ENCODE measurements at regions not wholly inside any gene's neighbourhood (a gene's known extent, or its start where the extent isn't known, plus 50 kb on each side); places are given as distances from the start of the nearest gene placed in this dataset.
A peak's percentile ranks its signal among the peaks of the same experiment; 100 is the strongest.

DNA sequence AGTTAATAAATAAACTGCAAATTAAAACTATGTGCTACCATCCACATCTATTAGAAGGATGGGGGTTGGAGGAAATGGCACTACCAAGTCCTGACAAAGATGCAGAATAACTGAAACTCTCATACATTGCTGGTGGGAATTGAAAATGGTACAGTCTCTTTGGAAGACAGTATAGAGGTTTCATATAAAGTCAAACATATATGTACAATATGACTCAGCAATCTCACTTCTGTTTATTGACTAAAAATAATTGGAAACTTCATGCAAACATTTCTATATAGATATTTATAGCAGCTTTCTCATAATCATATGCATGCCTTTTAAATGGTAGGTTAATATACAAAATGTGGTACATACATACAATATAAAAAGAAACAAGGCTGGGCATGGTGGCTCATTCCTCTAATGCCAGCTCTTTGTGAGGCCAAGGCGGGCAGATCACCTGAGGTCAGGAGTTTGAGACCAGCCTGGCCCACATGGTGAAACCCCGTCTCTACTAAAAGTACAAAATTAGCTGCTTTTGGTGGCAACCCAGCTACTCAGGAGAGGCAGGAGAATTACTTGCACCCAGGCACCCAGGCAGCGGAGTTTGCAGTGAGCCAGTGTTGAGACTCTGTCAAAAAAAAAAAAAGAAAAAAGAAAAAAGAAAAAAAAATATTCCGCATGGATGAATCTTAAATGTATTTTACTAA lies 225.0 kb upstream of the CXXC4 start:
- DNase-seq (no peak), ATAC-seq (ENCODE audit: insufficient read depth, low FRiP score) (no peak)
- H3K4me1 ChIP-seq (ENCODE audit: control insufficient read depth in 5 of 5, insufficient read depth in 5 of 5, low read length in 5 of 5) = no peaks in the 10 kb centered on the region
- H3K27ac ChIP-seq (ENCODE audit: low read depth in 1 of 2, low read length in 1 of 2) = no peak overlapping the region
- H3K9me3 ChIP-seq (ENCODE audit: control insufficient read depth in 4 of 4, insufficient read depth in 3 of 4, low read length in 3 of 4) = no peaks in the 10 kb centered on the region
- 79 to 86% methylated on average over 4 of the region's 4 CpGs for WGBS, 2 donors
- no peak overlapping the region for H3K4me3 ChIP-seq
- H3K27me3 ChIP-seq (ENCODE audit: control insufficient read depth in 3 of 3, insufficient read depth in 3 of 3, low read length in 2 of 3) = no peaks in the 10 kb centered on the region
- no peaks in the 10 kb centered on the region for H3K36me3 ChIP-seq (ENCODE audit: control insufficient read depth in 4 of 4, insufficient read depth in 4 of 4, low read length in 4 of 4)
- TF ChIP-seq, protein P1, sequence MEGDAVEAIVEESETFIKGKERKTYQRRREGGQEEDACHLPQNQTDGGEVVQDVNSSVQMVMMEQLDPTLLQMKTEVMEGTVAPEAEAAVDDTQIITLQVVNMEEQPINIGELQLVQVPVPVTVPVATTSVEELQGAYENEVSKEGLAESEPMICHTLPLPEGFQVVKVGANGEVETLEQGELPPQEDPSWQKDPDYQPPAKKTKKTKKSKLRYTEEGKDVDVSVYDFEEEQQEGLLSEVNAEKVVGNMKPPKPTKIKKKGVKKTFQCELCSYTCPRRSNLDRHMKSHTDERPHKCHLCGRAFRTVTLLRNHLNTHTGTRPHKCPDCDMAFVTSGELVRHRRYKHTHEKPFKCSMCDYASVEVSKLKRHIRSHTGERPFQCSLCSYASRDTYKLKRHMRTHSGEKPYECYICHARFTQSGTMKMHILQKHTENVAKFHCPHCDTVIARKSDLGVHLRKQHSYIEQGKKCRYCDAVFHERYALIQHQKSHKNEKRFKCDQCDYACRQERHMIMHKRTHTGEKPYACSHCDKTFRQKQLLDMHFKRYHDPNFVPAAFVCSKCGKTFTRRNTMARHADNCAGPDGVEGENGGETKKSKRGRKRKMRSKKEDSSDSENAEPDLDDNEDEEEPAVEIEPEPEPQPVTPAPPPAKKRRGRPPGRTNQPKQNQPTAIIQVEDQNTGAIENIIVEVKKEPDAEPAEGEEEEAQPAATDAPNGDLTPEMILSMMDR (IDR thresholded peaks at IDR 0.05; ENCODE audit: control extremely low read depth, extremely low read depth) = no peak
- no peak overlapping the region for H3K9ac ChIP-seq (ENCODE audit: insufficient read depth in 1 of 2, low read length in 2 of 2)

DNA sequence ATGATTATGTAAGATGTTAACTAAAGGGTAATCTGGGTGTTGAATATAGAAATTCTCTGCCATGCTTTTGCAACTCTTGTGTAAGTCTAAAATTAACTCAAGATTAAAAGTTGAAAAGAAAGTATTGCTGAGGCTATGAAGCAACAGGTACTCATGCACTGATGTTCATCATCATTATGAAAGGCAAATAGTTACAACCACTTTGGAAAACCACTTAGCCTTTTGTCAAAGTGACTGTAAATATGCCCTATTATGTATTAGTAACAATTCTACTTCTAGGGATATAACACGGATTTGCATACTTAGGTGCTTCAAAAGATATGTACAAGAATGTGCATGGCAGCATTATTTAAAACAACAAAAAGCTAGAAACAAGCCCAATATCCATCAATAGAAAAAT lies 227.8 kb upstream of the CXXC4 start:
- 63 to 75% methylated on average over 1 of the region's 1 CpG for WGBS, 2 donors
- Histone ChIP-seq H3K27ac (ENCODE audit: low read depth in 1 of 2, low read length in 1 of 2) (no peak overlapping the region), H3K4me1 (ENCODE audit: control insufficient read depth in 5 of 5, insufficient read depth in 5 of 5, low read length in 5 of 5) (no peaks in the 10 kb centered on the region), H3K27me3 (ENCODE audit: control insufficient read depth in 3 of 3, insufficient read depth in 3 of 3, low read length in 2 of 3) (no peaks in the 10 kb centered on the region), H3K4me3 (no peak overlapping the region), H3K36me3 (ENCODE audit: control insufficient read depth in 4 of 4, insufficient read depth in 4 of 4, low read length in 4 of 4) (no peaks in the 10 kb centered on the region), H3K9me3 (ENCODE audit: control insufficient read depth in 4 of 4, insufficient read depth in 3 of 4, low read length in 3 of 4) (no peaks in the 10 kb centered on the region), H3K9ac (ENCODE audit: insufficient read depth in 1 of 2, low read length in 2 of 2) (no peak overlapping the region)
- TF ChIP-seq, protein P1 (IDR thresholded peaks at IDR 0.05; ENCODE audit: control extremely low read depth, extremely low read depth) = no peak
- no peak for DNase-seq
- peak; percentile 27 for ATAC-seq (ENCODE audit: insufficient read depth, low FRiP score)

DNA sequence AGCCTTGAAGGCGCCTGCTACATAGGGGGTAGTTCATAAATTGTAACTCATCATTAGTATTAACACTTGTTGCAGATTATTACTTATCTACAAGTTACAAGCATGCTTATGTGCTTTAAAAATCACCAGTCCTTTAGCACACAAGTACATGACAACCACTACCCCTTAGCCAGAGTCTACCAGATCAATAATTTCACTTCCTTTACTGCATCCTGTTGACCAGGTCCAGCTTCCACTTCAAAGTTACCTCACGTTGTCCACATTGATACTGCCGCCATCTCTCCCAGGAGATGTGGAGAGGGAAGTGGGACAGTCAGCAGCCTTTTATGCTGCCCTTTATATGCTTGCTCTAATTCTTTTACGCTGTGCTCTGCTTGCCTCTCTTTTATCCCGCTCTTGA lies 231.3 kb upstream of the CXXC4 start:
- TF ChIP-seq, protein P1 (IDR thresholded peaks at IDR 0.05; ENCODE audit: control extremely low read depth, extremely low read depth) = no peak
- DNase-seq (no peak), ATAC-seq (ENCODE audit: insufficient read depth, low FRiP score) (no peak)
- Histone ChIP-seq H3K9ac (ENCODE audit: insufficient read depth in 1 of 2, low read length in 2 of 2) (no peak overlapping the region), H3K4me3 (no peak overlapping the region), H3K27me3 (ENCODE audit: control insufficient read depth in 3 of 3, insufficient read depth in 3 of 3, low read length in 2 of 3) (no peaks in the 10 kb centered on the region), H3K9me3 (ENCODE audit: control insufficient read depth in 4 of 4, insufficient read depth in 3 of 4, low read length in 3 of 4) (no peaks in the 10 kb centered on the region), H3K4me1 (ENCODE audit: control insufficient read depth in 5 of 5, insufficient read depth in 5 of 5, low read length in 5 of 5) (no peaks in the 10 kb centered on the region), H3K27ac (ENCODE audit: low read depth in 1 of 2, low read length in 1 of 2) (no peak overlapping the region), H3K36me3 (ENCODE audit: control insufficient read depth in 4 of 4, insufficient read depth in 4 of 4, low read length in 4 of 4) (no peaks in the 10 kb centered on the region)
- WGBS, 2 donors = 86 to 87% methylated on average over 5 of the region's 5 CpGs

DNA sequence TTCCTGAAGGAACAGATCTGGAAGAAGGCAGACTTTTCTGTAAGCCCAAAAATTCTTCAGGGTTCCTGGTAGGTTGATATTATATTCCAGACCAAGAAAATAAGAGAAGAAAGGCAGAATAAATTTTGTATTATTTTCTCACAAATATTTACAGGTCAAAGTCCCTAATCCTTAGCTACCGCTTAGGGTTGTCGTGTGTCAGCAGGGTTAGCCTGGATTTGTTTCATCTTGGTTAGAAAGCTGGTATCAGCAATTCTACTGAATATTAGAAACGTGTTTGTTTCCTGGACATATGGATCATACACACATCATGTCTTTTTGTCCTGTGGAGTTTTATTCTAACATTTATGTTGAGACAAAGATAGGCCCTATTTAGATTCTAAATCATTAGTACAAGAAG lies 232.9 kb upstream of the CXXC4 start:
- Histone ChIP-seq H3K4me3 (no peak overlapping the region), H3K36me3 (ENCODE audit: control insufficient read depth in 4 of 4, insufficient read depth in 4 of 4, low read length in 4 of 4) (no peaks in the 10 kb centered on the region), H3K9me3 (ENCODE audit: control insufficient read depth in 4 of 4, insufficient read depth in 3 of 4, low read length in 3 of 4) (no peaks in the 10 kb centered on the region), H3K27me3 (ENCODE audit: control insufficient read depth in 3 of 3, insufficient read depth in 3 of 3, low read length in 2 of 3) (no peaks in the 10 kb centered on the region), H3K27ac (ENCODE audit: low read depth in 1 of 2, low read length in 1 of 2) (no peak overlapping the region), H3K9ac (ENCODE audit: insufficient read depth in 1 of 2, low read length in 2 of 2) (no peak overlapping the region), H3K4me1 (ENCODE audit: control insufficient read depth in 5 of 5, insufficient read depth in 5 of 5, low read length in 5 of 5) (no peaks in the 10 kb centered on the region)
- WGBS, 2 donors = 90 to 93% methylated on average over 3 of the region's 3 CpGs
- DNase-seq (no peak), ATAC-seq (ENCODE audit: insufficient read depth, low FRiP score) (no peak)
- TF ChIP-seq, protein P1 (IDR thresholded peaks at IDR 0.05; ENCODE audit: control extremely low read depth, extremely low read depth) = no peak

All from lung (tissue), 11 donors.